PC-3 (cell line): ENCODE measurements at regions not wholly inside any gene's neighbourhood (a gene's known extent, or its start where the extent isn't known, plus 50 kb on each side); places are given as distances from the start of the nearest gene placed in this dataset.

Experiments
- EZH2phosphoT487 ChIP-seq: fragments of 300-600 bp; sonication (generic); IDR thresholded peaks from 2 replicates; pipeline ENCODE4 v1.6.1; 2018; ENCODE audit warnings: mild to moderate bottlenecking, antibody characterized with exemption, low read length, borderline replicate concordance
- TF ChIP-seq, protein P1 (sequence below): fragments of 300-600 bp; sonication (generic); conservative IDR thresholded peaks from 2 replicates; pipeline ENCODE4 v1.5.1; 2017; ENCODE audit warnings: antibody characterized with exemption, low read depth, mild to moderate bottlenecking, low read length

DNA sequence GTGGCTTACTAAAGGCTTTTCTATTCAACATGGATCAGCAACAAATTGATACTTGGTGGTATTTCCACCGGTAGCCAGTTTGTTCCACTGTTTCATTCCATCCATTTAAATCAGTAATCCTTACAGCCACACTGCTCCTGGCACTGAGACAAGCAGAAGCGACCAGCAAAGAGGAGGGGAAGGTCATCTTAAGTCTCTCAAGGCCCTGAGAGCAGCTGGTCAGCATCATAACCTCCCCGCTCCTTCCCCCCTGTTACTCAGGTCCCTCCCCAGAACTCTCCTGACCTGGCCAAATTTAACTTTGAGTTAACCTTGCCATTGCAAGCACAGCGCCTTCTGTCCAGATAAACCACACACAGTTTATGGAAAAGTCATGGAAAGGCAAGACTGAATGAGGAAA is 331.3 kb upstream of the KLF3 start:
- TF ChIP-seq, protein P1, sequence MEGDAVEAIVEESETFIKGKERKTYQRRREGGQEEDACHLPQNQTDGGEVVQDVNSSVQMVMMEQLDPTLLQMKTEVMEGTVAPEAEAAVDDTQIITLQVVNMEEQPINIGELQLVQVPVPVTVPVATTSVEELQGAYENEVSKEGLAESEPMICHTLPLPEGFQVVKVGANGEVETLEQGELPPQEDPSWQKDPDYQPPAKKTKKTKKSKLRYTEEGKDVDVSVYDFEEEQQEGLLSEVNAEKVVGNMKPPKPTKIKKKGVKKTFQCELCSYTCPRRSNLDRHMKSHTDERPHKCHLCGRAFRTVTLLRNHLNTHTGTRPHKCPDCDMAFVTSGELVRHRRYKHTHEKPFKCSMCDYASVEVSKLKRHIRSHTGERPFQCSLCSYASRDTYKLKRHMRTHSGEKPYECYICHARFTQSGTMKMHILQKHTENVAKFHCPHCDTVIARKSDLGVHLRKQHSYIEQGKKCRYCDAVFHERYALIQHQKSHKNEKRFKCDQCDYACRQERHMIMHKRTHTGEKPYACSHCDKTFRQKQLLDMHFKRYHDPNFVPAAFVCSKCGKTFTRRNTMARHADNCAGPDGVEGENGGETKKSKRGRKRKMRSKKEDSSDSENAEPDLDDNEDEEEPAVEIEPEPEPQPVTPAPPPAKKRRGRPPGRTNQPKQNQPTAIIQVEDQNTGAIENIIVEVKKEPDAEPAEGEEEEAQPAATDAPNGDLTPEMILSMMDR = no peak
- no peak for TF ChIP-seq EZH2phosphoT487
